PC-3 (cell line): ENCODE measurements at regions not wholly inside any gene's neighbourhood (a gene's known extent, or its start where the extent isn't known, plus 50 kb on each side); places are given as distances from the start of the nearest gene placed in this dataset.

ENCODE experiments used
- ATAC-seq: fragments of 200-7000 bp; cut with Tn5 transposase; 2 replicates; pipeline ENCODE4 v1.9.1; 2020; ENCODE audit warnings: mild to moderate bottlenecking, moderate library complexity
- BruUV-seq: library from RNA; stranded (reverse); fragments of 400-500 nt; replicated peaks from 2 replicates; lab custom pipeline; 2021; lab: Mats Ljungman, UMichigan
- CTCF ChIA-PET: fragments of 300-600 bp; sonication (Branson Sonifier 250); formaldehyde crosslinking; loops from one replicate; lab custom pipeline; 2022; ENCODE audit warnings: antibody characterized with exemption; lab: Charles Lee
- POLR2A ChIA-PET: fragments of 300-600 bp; sonication (Branson Sonifier 250); formaldehyde crosslinking; loops from one replicate; lab custom pipeline; 2022; ENCODE audit warnings: antibody characterized with exemption; ENCODE audit not compliant: unreplicated experiment; lab: Charles Lee
- DNase-seq: peaks from one replicate; pipeline ENCODE4 v3.0.0-alpha.2; 2015
- H2AFZ ChIP-seq: fragments of 300-600 bp; sonication (generic); 2 replicates; pipeline ENCODE4 v1.6.0; 2016; ENCODE audit warnings: antibody characterized with exemption, low read length
- H3F3A ChIP-seq: fragments of 300-600 bp; sonication (generic); one replicate; pipeline ENCODE4 v1.6.0; 2017; ENCODE audit warnings: antibody characterized with exemption, low read length, control low read depth, mild to moderate bottlenecking; ENCODE audit not compliant: unreplicated experiment
- H3K27ac ChIP-seq: fragments of 300-600 bp; sonication (generic); 2 replicates; pipeline ENCODE4 v1.5.1; 2016; ENCODE audit warnings: mild to moderate bottlenecking, low read length
- H3K27me3 ChIP-seq: fragments of 300-600 bp; sonication (generic); 2 replicates; pipeline ENCODE4 v1.6.1; 2016; ENCODE audit warnings: low read length, mixed read lengths
- H3K36me3 ChIP-seq: fragments of 300-600 bp; sonication (generic); 2 replicates; pipeline ENCODE4 v1.6.1; 2016; ENCODE audit warnings: low read depth, mixed run types, low read length, mixed read lengths
- H3K4me1 ChIP-seq: fragments of 300-600 bp; sonication (generic); 2 replicates; pipeline ENCODE4 v1.5.1; 2016; ENCODE audit warnings: low read length; ENCODE audit not compliant: insufficient read depth
- H3K4me2 ChIP-seq: fragments of 300-600 bp; sonication (generic); 2 replicates; pipeline ENCODE4 v1.6.0; 2016; ENCODE audit warnings: low read length
- H3K4me3 ChIP-seq: fragments of 300-600 bp; sonication (generic); 2 replicates; pipeline ENCODE4 v1.5.1; 2016; ENCODE audit warnings: mild to moderate bottlenecking, low read length, mixed read lengths
- H3K79me2 ChIP-seq: fragments of 300-600 bp; sonication (generic); 2 replicates; pipeline ENCODE4 v1.6.1; 2017; ENCODE audit warnings: low read length, mixed read lengths
- H3K9ac ChIP-seq: fragments of 300-600 bp; sonication (generic); 2 replicates; pipeline ENCODE4 v1.6.0; 2016; ENCODE audit warnings: mild to moderate bottlenecking, low read length
- H3K9me2 ChIP-seq: fragments of 300-600 bp; sonication (generic); replicated peaks from 2 replicates; pipeline ENCODE4 v1.6.1; 2016; ENCODE audit warnings: mixed run types, low read length, mixed read lengths
- H3K9me3 ChIP-seq: fragments of 300-600 bp; sonication (generic); 2 replicates; pipeline ENCODE4 v1.6.1; 2016; ENCODE audit warnings: low read length, mixed read lengths
- H4K20me1 ChIP-seq: fragments of 300-600 bp; sonication (generic); 2 replicates; pipeline ENCODE4 v1.6.1; 2016; ENCODE audit warnings: low read length, mixed read lengths
- EZH2 ChIP-seq: fragments of 300-600 bp; sonication (generic); IDR thresholded peaks from one replicate; pipeline ENCODE4 v1.6.1; 2017; ENCODE audit warnings: antibody characterized with exemption, mild to moderate bottlenecking, low read length; ENCODE audit not compliant: unreplicated experiment
- EZH2phosphoT487 ChIP-seq: fragments of 300-600 bp; sonication (generic); IDR thresholded peaks from 2 replicates; pipeline ENCODE4 v1.6.1; 2018; ENCODE audit warnings: mild to moderate bottlenecking, antibody characterized with exemption, low read length, borderline replicate concordance
- intact Hi-C: fragments of 100-400 bp; cut with micrococcal nuclease; formaldehyde crosslinking; loops from 2 replicates; pipeline ENCODE4 v1.9.0; 2023
- TF ChIP-seq, protein P1 (sequence below): fragments of 300-600 bp; sonication (generic); conservative IDR thresholded peaks from 2 replicates; pipeline ENCODE4 v1.5.1; 2017; ENCODE audit warnings: antibody characterized with exemption, low read depth, mild to moderate bottlenecking, low read length

GRCh38 chr6:22907085-22907484 is 337.7 kb downstream of the HDGFL1 start:
- ChIA-PET CTCF (interaction anchor here (0.6 to 1.2 kb wide), 2 partner anchors 23 to 1297 kb away, joined by 3 read pairs; no protein-coding TSS in a partner anchor), POLR2A (no interaction called here)
- ATAC-seq (no peak), DNase-seq (no peak)
- Histone ChIP-seq H3K27me3 (no peaks in the 10 kb centered on the region), H4K20me1 (no peaks in the 10 kb centered on the region), H3K9ac (no peak overlapping the region), H3K9me2 (no peaks in the 10 kb centered on the region), H3K36me3 (no peaks in the 10 kb centered on the region), H3F3A (no peaks in the 10 kb centered on the region), H2AFZ (no peak overlapping the region), H3K4me2 (no peak overlapping the region), H3K9me3 (no peaks in the 10 kb centered on the region), H3K4me1 (peaks cover 4% of the 10 kb centered on the region; the same call in 1 of the 2 replicates), H3K4me3 (no peak overlapping the region), H3K79me2 (no peaks in the 10 kb centered on the region), H3K27ac (no peak overlapping the region)
- intact Hi-C loops = loop anchor here (5.0 to 10.0 kb wide), 2 partner anchors 80 to 462 kb away; no protein-coding TSS in a partner anchor
- BruUV-seq = no TSS peak
- no peak for TF ChIP-seq EZH2phosphoT487
- TF ChIP-seq, protein P1, sequence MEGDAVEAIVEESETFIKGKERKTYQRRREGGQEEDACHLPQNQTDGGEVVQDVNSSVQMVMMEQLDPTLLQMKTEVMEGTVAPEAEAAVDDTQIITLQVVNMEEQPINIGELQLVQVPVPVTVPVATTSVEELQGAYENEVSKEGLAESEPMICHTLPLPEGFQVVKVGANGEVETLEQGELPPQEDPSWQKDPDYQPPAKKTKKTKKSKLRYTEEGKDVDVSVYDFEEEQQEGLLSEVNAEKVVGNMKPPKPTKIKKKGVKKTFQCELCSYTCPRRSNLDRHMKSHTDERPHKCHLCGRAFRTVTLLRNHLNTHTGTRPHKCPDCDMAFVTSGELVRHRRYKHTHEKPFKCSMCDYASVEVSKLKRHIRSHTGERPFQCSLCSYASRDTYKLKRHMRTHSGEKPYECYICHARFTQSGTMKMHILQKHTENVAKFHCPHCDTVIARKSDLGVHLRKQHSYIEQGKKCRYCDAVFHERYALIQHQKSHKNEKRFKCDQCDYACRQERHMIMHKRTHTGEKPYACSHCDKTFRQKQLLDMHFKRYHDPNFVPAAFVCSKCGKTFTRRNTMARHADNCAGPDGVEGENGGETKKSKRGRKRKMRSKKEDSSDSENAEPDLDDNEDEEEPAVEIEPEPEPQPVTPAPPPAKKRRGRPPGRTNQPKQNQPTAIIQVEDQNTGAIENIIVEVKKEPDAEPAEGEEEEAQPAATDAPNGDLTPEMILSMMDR = no peak
- TF ChIP-seq EZH2 = no peak

DNA sequence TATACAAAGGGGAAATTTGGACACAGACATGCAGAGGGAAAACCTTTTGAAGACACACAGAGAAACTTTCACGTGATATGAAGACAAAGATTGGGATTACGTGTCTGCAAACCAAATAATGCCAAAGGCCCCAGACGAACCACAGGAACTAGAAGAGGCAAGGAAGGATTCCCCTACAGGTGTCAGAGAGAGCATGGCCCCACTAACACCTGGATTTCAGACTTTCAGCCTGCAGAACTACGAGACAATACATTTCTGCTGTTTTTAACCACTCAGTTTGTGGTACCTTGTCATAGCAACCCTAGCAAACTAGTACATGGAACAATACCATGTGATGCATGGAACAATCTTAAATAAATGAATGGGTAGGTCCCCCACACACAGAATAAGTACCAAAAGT is 341.0 kb downstream of the HDGFL1 start:
- H3K4me3 ChIP-seq = no peak overlapping the region
- intact Hi-C loops = no loop called here
- H3K9me2 ChIP-seq = no peaks in the 10 kb centered on the region
- no peaks in the 10 kb centered on the region for H3K27me3 ChIP-seq
- BruUV-seq = no TSS peak
- H3K4me1 ChIP-seq = peaks cover 4% of the 10 kb centered on the region; the same call in 1 of the 2 replicates
- CTCF ChIA-PET = no interaction called here
- no peaks in the 10 kb centered on the region for H3F3A ChIP-seq
- H4K20me1 ChIP-seq = no peaks in the 10 kb centered on the region
- DNase-seq (no peak), ATAC-seq (no peak)
- no peak overlapping the region for H2AFZ ChIP-seq
- POLR2A ChIA-PET = no interaction called here
- H3K4me2 ChIP-seq = no peak overlapping the region
- H3K9me3 ChIP-seq = no peaks in the 10 kb centered on the region
- H3K36me3 ChIP-seq = no peaks in the 10 kb centered on the region
- no peaks in the 10 kb centered on the region for H3K79me2 ChIP-seq
- H3K9ac ChIP-seq = no peak overlapping the region
- H3K27ac ChIP-seq = no peak overlapping the region
- no peak for TF ChIP-seq EZH2
- TF ChIP-seq EZH2phosphoT487 = no peak
- TF ChIP-seq, protein P1 = no peak

GRCh38 chr6:22913612-22914011 is 344.2 kb downstream of the HDGFL1 start:
- H3K9ac ChIP-seq = no peak overlapping the region
- no peaks in the 10 kb centered on the region for H3K27me3 ChIP-seq
- no peaks in the 10 kb centered on the region for H3K36me3 ChIP-seq
- H3K4me1 ChIP-seq = no peaks in the 10 kb centered on the region
- H2AFZ ChIP-seq = no peak overlapping the region
- ATAC-seq (no peak), DNase-seq (no peak)
- H3K9me2 ChIP-seq = no peaks in the 10 kb centered on the region
- H3K4me2 ChIP-seq = no peak overlapping the region
- H3K79me2 ChIP-seq = no peaks in the 10 kb centered on the region
- H3K9me3 ChIP-seq = no peaks in the 10 kb centered on the region
- no peak overlapping the region for H3K4me3 ChIP-seq
- ChIA-PET CTCF (no interaction called here), POLR2A (no interaction called here)
- H3F3A ChIP-seq = no peaks in the 10 kb centered on the region
- TF ChIP-seq, protein P1 = no peak
- TF ChIP-seq EZH2phosphoT487 (no peak), EZH2 (no peak)
- no peaks in the 10 kb centered on the region for H4K20me1 ChIP-seq
- no TSS peak for BruUV-seq
- H3K27ac ChIP-seq = no peak overlapping the region
- intact Hi-C loops = no loop called here
